ENCODE measurements at regions not wholly inside any gene's neighbourhood (a gene's known extent, or its start where the extent isn't known, plus 50 kb on each side); places are given as distances from the start of the nearest gene placed in this dataset.
"Not testable (repeated sequence)": the region's sequence is repeated elsewhere in the genome, so short reads cannot be mapped to it uniquely, and the experiment has no call there.

GRCh38 chr2:88955607-88956006 lies 264.1 kb downstream of the RPIA start:
- TF ChIP-seq, protein P1, sequence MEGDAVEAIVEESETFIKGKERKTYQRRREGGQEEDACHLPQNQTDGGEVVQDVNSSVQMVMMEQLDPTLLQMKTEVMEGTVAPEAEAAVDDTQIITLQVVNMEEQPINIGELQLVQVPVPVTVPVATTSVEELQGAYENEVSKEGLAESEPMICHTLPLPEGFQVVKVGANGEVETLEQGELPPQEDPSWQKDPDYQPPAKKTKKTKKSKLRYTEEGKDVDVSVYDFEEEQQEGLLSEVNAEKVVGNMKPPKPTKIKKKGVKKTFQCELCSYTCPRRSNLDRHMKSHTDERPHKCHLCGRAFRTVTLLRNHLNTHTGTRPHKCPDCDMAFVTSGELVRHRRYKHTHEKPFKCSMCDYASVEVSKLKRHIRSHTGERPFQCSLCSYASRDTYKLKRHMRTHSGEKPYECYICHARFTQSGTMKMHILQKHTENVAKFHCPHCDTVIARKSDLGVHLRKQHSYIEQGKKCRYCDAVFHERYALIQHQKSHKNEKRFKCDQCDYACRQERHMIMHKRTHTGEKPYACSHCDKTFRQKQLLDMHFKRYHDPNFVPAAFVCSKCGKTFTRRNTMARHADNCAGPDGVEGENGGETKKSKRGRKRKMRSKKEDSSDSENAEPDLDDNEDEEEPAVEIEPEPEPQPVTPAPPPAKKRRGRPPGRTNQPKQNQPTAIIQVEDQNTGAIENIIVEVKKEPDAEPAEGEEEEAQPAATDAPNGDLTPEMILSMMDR (IDR thresholded peaks at IDR 0.05; ENCODE audit: insufficient read depth, low read length), result no peak
- no peak for TF ChIP-seq SPI1 (IDR thresholded peaks at IDR 0.05; ENCODE audit: borderline replicate concordance, low read depth)
- TF ChIP-seq, protein P2, sequence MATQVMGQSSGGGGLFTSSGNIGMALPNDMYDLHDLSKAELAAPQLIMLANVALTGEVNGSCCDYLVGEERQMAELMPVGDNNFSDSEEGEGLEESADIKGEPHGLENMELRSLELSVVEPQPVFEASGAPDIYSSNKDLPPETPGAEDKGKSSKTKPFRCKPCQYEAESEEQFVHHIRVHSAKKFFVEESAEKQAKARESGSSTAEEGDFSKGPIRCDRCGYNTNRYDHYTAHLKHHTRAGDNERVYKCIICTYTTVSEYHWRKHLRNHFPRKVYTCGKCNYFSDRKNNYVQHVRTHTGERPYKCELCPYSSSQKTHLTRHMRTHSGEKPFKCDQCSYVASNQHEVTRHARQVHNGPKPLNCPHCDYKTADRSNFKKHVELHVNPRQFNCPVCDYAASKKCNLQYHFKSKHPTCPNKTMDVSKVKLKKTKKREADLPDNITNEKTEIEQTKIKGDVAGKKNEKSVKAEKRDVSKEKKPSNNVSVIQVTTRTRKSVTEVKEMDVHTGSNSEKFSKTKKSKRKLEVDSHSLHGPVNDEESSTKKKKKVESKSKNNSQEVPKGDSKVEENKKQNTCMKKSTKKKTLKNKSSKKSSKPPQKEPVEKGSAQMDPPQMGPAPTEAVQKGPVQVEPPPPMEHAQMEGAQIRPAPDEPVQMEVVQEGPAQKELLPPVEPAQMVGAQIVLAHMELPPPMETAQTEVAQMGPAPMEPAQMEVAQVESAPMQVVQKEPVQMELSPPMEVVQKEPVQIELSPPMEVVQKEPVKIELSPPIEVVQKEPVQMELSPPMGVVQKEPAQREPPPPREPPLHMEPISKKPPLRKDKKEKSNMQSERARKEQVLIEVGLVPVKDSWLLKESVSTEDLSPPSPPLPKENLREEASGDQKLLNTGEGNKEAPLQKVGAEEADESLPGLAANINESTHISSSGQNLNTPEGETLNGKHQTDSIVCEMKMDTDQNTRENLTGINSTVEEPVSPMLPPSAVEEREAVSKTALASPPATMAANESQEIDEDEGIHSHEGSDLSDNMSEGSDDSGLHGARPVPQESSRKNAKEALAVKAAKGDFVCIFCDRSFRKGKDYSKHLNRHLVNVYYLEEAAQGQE (IDR thresholded peaks at IDR 0.05; ENCODE audit: insufficient replicate concordance, low read depth), result no peak
- no peak for TF ChIP-seq GABPA (IDR thresholded peaks at IDR 0.05; ENCODE audit: low read depth)
- no peak for TF ChIP-seq POLR2AphosphoS5 (IDR thresholded peaks at IDR 0.05; ENCODE audit: low read depth)
- Histone ChIP-seq H3K27me3 (ENCODE audit: insufficient read depth, poor library complexity, severe bottlenecking) (peaks cover 4% of the 10 kb centered on the region), H3K4me3 (replicated peaks; ENCODE audit: insufficient read depth, low read length) (no peak overlapping the region), H3K27ac (replicated peaks) (no peak overlapping the region)
- DNase-seq (ENCODE audit: low read depth in 1 of 2, low spot score in 1 of 2), result no peak

DNA sequence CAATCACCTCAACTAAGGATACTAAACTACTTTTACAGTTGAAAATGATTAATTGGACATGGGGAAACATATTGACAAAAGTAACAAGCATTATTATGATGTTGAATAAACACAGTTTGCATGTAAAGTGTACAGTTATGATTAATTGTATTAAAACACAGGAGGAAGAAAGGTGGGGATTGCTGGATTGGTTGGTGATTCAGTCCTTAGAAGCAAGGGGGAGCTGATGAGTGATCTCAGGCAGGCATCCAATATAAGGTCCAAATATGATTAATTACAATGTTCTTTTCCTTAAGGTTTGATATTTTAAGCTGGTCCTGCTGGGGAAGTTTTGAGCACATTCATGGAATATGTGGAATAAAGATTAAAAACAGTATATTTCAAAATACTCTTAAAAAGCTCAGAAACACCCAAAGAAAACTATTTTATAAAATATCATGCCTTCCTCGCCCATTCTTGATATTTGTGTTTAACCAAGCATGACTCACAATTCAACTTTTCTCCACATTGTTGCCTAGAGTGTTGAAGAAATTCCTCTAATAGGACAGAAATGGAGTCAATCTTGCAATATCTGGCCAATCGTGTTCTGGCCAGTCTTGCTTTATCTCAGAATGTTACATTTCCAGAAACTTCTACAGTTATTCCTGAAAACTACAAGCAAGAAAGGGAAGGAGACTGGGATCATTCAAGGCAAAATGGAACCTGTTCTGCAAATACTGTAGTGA lies 268.2 kb downstream of the RPIA start:
- H3K27ac ChIP-seq (replicated peaks), result no peak overlapping the region
- peaks cover 4% of the 10 kb centered on the region for H3K27me3 ChIP-seq (ENCODE audit: insufficient read depth, poor library complexity, severe bottlenecking)
- no peak overlapping the region for H3K4me3 ChIP-seq (replicated peaks; ENCODE audit: insufficient read depth, low read length)
- TF ChIP-seq, protein P1 (IDR thresholded peaks at IDR 0.05; ENCODE audit: insufficient read depth, low read length), result no peak
- no peak for TF ChIP-seq GABPA (IDR thresholded peaks at IDR 0.05; ENCODE audit: low read depth)
- no peak for TF ChIP-seq POLR2AphosphoS5 (IDR thresholded peaks at IDR 0.05; ENCODE audit: low read depth)
- no peak for TF ChIP-seq SPI1 (IDR thresholded peaks at IDR 0.05; ENCODE audit: borderline replicate concordance, low read depth)
- TF ChIP-seq, protein P2 (IDR thresholded peaks at IDR 0.05; ENCODE audit: insufficient replicate concordance, low read depth), result no peak
- DNase-seq (ENCODE audit: low read depth in 1 of 2, low spot score in 1 of 2), result no peak

DNA sequence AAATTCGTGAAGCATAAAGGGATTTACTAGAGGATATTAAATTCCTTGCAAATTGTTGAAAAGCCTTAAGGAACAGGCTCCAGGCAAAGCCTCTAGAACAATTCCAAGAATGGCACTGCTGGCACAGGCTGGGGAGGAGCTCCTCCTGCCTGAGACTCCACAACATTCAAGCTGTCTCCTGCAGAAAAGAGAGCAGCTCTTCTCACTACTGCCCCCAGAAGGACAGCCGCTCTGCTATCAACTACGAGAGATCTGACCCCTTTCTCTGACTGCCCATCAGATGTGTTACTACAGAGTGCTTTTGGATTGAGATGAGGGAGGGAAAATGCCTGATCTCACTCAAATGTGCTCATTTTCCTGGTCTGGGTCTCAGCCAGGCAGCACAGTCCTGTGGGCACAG lies 269.9 kb downstream of the RPIA start:
- H3K27ac ChIP-seq (replicated peaks); H3K27me3 ChIP-seq (ENCODE audit: insufficient read depth, poor library complexity, severe bottlenecking); H3K4me3 ChIP-seq (replicated peaks; ENCODE audit: insufficient read depth, low read length); DNase-seq (ENCODE audit: low read depth in 1 of 2, low spot score in 1 of 2): not testable (repeated sequence)

DNA sequence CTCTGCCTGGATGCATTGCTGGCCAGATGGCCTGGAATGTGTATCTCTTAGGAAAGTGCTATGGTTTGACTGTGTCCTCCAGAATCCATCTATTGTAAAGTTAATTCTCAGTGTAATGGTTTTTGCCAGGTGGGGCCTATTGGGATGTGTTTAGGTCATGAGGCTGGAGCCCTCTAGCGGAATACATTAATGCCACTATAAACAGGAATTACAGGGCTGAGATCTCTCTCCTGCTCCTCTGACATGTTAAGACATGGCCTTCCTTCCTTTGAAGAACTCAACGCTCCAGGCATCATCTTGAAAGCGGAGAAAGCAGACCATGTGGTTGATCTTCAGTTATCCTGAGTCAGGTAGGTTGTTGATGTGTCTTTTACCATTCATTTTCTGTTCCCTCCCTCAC lies 276.4 kb downstream of the RPIA start:
- TF ChIP-seq GABPA (IDR thresholded peaks at IDR 0.05; ENCODE audit: low read depth) (no peak), POLR2AphosphoS5 (IDR thresholded peaks at IDR 0.05; ENCODE audit: low read depth) (no peak), SPI1 (IDR thresholded peaks at IDR 0.05; ENCODE audit: borderline replicate concordance, low read depth) (no peak)
- TF ChIP-seq, protein P1 (IDR thresholded peaks at IDR 0.05; ENCODE audit: insufficient read depth, low read length), result no peak
- TF ChIP-seq, protein P2 (IDR thresholded peaks at IDR 0.05; ENCODE audit: insufficient replicate concordance, low read depth), result no peak
- DNase-seq (ENCODE audit: low read depth in 1 of 2, low spot score in 1 of 2), result no peak
- Histone ChIP-seq H3K27ac (replicated peaks) (no peak overlapping the region), H3K4me3 (replicated peaks; ENCODE audit: insufficient read depth, low read length) (no peak overlapping the region), H3K27me3 (ENCODE audit: insufficient read depth, poor library complexity, severe bottlenecking) (no peaks in the 10 kb centered on the region)

GRCh38 chr2:88978011-88978410 lies 286.5 kb downstream of the RPIA start:
- not testable (repeated sequence) for H3K4me3 ChIP-seq (replicated peaks; ENCODE audit: insufficient read depth, low read length); H3K27ac ChIP-seq (replicated peaks); DNase-seq (ENCODE audit: low read depth in 1 of 2, low spot score in 1 of 2); H3K27me3 ChIP-seq (ENCODE audit: insufficient read depth, poor library complexity, severe bottlenecking)

DNA sequence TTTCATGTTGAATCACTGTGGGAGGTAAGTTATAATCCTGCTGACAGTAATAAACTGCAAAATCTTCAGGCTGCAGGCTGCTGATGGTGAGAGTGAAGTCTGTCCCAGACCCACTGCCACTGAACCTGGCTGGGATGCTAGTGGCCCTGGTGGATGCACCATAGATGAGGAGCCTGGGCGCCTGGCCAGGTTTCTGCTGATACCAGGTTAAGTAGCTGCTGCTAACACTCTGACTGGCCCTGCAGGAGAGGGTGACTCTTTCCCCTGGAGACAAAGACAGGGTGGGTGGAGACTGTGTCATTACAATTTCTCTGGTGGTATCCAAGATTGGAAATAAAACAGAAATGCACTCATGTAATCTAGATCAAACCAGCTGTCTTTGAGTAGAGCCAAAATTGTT lies 287.0 kb downstream of the RPIA start:
- H3K27ac ChIP-seq (replicated peaks); H3K27me3 ChIP-seq (ENCODE audit: insufficient read depth, poor library complexity, severe bottlenecking); H3K4me3 ChIP-seq (replicated peaks; ENCODE audit: insufficient read depth, low read length); DNase-seq (ENCODE audit: low read depth in 1 of 2, low spot score in 1 of 2): not testable (repeated sequence)

Measured in HL-60 (cell line).